A673 (cell line): ENCODE measurements at regions not wholly inside any gene's neighbourhood (a gene's known extent, or its start where the extent isn't known, plus 50 kb on each side); places are given as distances from the start of the nearest gene placed in this dataset.

ENCODE experiments used
- EZH2 ChIP-seq: fragments of 200-600 bp; sonication (generic); IDR thresholded peaks from 2 replicates; pipeline ENCODE4 v1.6.1; 2017; ENCODE audit warnings: borderline replicate concordance, low read depth, mild to moderate bottlenecking, mixed read lengths, antibody characterized with exemption, low read length; ENCODE audit not compliant: poor library complexity, severe bottlenecking
- TF ChIP-seq, protein P1 (sequence below): fragments of 300-800, 200-600 bp; sonication (generic); conservative IDR thresholded peaks from 2 replicates; pipeline ENCODE4 v1.5.1; 2017; ENCODE audit warnings: low read depth, mild to moderate bottlenecking, antibody characterized with exemption, low read length, moderate library complexity, mixed read lengths

DNA sequence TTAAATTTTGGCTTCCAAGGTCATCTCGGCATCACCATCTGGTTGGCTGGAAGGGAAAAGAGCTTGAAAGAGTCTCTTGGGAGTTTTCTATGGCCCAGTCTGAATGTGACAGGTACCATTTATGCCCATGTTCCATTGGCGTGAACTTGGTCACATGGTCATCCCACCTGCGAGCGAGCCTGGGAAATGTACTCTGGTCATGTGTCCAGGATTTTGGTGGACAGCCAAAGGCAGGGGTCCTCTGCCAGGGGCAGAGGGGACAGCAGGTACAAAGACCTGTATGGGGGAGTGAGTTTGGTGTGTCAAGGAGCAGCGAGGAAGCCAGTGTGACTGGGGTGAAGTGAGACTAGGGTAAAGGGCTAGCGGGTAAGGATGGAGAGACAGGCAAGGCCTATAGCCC lies 112.6 kb downstream of the CDC5L start:
- TF ChIP-seq, protein P1, sequence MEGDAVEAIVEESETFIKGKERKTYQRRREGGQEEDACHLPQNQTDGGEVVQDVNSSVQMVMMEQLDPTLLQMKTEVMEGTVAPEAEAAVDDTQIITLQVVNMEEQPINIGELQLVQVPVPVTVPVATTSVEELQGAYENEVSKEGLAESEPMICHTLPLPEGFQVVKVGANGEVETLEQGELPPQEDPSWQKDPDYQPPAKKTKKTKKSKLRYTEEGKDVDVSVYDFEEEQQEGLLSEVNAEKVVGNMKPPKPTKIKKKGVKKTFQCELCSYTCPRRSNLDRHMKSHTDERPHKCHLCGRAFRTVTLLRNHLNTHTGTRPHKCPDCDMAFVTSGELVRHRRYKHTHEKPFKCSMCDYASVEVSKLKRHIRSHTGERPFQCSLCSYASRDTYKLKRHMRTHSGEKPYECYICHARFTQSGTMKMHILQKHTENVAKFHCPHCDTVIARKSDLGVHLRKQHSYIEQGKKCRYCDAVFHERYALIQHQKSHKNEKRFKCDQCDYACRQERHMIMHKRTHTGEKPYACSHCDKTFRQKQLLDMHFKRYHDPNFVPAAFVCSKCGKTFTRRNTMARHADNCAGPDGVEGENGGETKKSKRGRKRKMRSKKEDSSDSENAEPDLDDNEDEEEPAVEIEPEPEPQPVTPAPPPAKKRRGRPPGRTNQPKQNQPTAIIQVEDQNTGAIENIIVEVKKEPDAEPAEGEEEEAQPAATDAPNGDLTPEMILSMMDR = no peak
- no peak for TF ChIP-seq EZH2
